GM18505 (cell line): ENCODE measurements at regions not wholly inside any gene's neighbourhood (a gene's known extent, or its start where the extent isn't known, plus 50 kb on each side); places are given as distances from the start of the nearest gene placed in this dataset.
"Not testable (repeated sequence)": the region's sequence is repeated elsewhere in the genome, so short reads cannot be mapped to it uniquely, and the experiment has no call there.

Experiments used
- ATAC-seq: cut with Tn5 transposase; IDR thresholded peaks from one replicate; pipeline ENCODE4 v1.9.1; 2021; ENCODE audit not compliant: unreplicated experiment
- POLR2A ChIP-seq: IDR thresholded peaks from 4 replicates; pipeline ENCODE4 v1.6.1; 2011; ENCODE audit warnings: borderline replicate concordance; ENCODE audit not compliant: insufficient read depth, insufficient read length; ENCODE audit errors: extremely low read depth

GRCh38 chr20:12108846-12109245 lies 191.2 kb downstream of the BTBD3 start:
- no peak for ATAC-seq
- no peak for TF ChIP-seq POLR2A

- ATAC-seq, result no peak
- TF ChIP-seq POLR2A, result no peak
Measured at GRCh38 chr20:12110274-12110673, 192.6 kb downstream of the BTBD3 start.

GRCh38 chr20:12110711-12111110 lies 193.0 kb downstream of the BTBD3 start:
- no peak for TF ChIP-seq POLR2A
- no peak for ATAC-seq

- no peak for TF ChIP-seq POLR2A
- ATAC-seq, result no peak
Measured at GRCh38 chr20:12111431-12112088, 193.9 kb downstream of the BTBD3 start.

GRCh38 chr20:12112089-12112474 lies 194.4 kb downstream of the BTBD3 start:
- no peak for TF ChIP-seq POLR2A
- ATAC-seq, result no peak

- TF ChIP-seq POLR2A, result no peak
- ATAC-seq, result no peak
Measured at GRCh38 chr20:12112665-12113064, 195.0 kb downstream of the BTBD3 start.

- no peak for TF ChIP-seq POLR2A
- no peak for ATAC-seq
Measured at GRCh38 chr20:12113075-12113467, 195.4 kb downstream of the BTBD3 start.

GRCh38 chr20:12113468-12114371 lies 196.0 kb downstream of the BTBD3 start:
- TF ChIP-seq POLR2A, result no peak
- ATAC-seq, result no peak

- ATAC-seq, result not testable (repeated sequence)
Measured at GRCh38 chr20:12129114-12129513, 211.4 kb downstream of the BTBD3 start.

GRCh38 chr20:12129532-12129931 lies 211.8 kb downstream of the BTBD3 start:
- not testable (repeated sequence) for ATAC-seq

GRCh38 chr20:12130781-12131180 lies 213.1 kb downstream of the BTBD3 start:
- no peak for TF ChIP-seq POLR2A
- no peak for ATAC-seq

GRCh38 chr20:12133553-12133952 lies 215.9 kb downstream of the BTBD3 start:
- no peak for ATAC-seq
- no peak for TF ChIP-seq POLR2A

- ATAC-seq, result not testable (repeated sequence)
Measured at GRCh38 chr20:12145951-12146350, 228.3 kb downstream of the BTBD3 start.

- no peak for ATAC-seq
- TF ChIP-seq POLR2A, result no peak
Measured at GRCh38 chr20:12152996-12153395, 235.3 kb downstream of the BTBD3 start.
